ENCODE measurements at regions not wholly inside any gene's neighbourhood (a gene's known extent, or its start where the extent isn't known, plus 50 kb on each side); places are given as distances from the start of the nearest gene placed in this dataset.
A peak's percentile ranks its signal among the peaks of the same experiment; 100 is the strongest.

DNA sequence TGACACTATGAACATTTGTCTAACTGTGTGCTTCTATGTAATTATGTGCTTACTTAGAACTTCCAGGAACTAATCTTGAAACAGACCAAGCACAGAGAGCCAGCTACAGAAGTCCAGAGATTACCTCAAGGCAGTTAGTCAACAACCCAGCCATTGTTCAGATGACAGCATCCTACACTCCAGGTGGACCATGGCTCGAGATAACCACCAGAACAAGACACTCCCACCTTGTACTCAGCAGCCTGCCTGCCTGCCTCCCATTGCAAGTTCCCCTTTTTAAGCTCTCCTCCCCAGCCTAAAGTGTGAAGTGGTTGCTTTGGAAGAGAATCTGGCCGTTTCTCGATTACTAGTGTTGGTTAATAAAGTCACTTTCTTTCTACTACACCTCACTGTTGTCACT, 1080.6 kb upstream of the LRRN3 start:
- DNase-seq (ENCODE audit: low read depth) = no peak

DNA sequence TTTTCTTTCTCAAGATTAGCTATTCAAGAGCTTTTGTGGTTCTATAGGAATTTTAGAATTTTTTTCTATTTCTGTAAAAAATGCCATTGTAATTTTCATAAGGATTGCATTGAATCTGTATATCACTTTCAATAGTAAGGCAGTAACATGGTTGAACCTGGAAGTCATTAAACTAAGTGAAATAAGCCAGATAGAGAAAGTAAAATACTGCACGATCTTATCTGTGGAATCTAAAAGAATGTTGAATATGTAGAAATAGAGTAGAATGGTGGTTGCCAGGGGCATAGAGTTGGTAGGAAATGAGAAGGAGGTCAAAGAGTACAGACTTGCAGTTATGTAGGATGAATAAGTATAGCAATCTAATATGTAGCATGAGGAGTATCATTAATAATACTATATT, 1073.5 kb upstream of the LRRN3 start:
- DNase-seq (ENCODE audit: low read depth) = no peak

DNA sequence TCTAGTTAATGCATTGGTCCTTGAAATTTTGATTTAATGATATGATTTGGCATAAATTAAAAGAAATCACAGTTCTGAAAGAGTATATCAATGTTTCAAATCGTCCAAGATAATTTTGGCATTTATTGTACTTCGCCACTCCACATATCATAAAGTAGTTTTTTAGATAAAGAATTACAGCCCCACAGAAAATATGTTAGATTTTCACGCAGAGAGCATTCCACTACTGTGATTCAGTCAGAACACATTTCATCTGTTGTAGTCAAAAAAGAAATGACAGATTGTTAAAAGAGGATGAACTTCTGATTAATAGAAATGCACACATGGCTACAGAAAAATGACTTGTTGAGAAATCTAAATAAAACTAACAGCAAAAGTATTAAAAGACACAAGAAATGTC, 1063.5 kb upstream of the LRRN3 start:
- no peak for DNase-seq (ENCODE audit: low read depth)

DNA sequence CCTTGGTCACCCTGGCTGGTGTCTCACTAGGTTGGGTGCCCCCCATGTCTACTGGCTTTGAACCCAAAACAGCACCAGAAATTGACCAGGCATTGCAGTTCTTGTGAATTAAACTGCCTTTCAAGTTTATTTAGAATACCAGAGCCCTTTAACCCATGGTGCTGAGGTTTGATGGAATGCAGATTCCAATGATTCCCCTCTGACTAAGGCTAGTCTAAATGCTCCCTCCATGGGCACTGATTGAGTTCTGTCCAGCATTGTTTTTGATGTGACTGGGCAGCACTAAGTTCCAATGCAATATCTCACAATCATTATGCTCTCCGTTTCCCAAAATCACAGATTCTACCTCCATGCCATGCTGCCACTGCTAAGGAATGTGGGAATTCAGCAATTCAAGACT, 1047.4 kb upstream of the LRRN3 start:
- no peak for DNase-seq (ENCODE audit: low read depth)

DNA sequence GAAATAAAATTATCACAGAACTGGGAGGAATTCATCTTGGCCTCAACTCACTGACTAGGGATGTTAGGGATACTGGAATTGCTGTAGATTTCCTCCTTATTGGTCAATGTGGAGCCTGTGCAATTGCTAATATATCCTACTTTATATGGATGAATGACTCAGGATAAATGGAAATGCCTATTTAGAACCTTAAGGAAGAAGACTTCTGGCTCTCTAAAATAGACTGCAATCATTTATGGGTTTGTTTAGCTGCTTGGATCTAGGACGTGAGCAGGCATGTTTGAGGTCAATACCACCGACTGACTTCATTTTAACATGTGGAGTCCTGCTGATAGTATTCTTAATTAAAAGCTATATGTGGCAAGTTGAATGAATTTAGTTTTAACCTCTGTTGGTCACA, 1040.1 kb upstream of the LRRN3 start:
- no peak for DNase-seq (ENCODE audit: low read depth)

DNA sequence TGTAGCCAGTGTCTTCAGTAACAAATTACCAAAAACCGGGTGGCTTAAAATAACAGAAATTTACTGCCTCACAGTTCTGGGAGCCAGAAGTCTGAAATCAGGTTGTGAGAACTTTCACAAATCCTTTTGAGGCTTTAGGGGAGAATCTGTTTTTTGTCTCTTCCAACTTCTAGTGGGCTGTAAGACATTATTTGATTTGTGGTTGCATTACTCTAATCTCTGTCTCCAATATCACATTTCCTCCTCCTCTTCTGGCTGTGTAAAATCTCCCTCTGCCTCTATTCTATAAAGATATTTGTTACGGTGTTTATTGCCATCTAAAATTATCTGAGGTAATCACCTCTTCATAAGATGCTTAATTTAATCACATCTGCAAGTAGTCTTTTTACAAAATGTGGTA, 1039.6 kb upstream of the LRRN3 start:
- no peak for DNase-seq (ENCODE audit: low read depth)

DNA sequence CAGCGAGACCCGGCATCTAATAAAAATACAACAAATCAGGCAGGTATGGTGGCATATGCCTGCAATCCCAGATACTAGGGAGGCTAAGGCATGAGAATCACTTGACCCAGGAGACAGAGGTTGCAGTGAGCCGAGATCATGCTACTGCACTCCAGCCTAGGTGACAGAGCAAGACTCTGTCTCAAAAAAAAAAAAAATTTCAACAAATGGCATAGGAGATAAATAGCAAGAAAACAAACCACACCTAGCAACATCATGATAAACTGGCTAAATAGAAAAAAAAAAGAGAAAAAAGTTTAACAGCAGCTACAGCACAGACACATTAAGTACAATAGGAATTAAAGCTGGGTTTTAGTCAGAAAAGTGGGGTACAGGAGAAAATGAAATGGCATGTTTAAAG, 1034.6 kb upstream of the LRRN3 start:
- DNase-seq (ENCODE audit: low read depth) = no peak

DNA sequence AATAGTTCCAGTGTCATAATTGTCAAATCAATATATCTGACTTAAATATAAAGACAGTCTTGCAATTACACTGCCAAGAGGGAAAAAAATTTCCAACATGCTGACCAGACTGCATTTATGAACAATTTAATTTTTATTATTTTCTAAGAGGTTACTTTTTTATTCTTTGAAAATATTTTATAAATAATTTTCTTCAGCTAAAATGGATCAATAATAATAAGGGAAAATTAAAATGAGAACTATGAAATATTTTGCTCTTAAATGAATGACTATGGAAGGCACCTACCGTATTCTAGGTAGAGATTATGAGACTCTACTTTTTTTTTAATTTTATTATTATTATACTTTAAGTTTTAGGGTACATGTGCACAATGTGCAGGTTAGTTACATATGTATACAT, 1032.5 kb upstream of the LRRN3 start:
- no peak for DNase-seq (ENCODE audit: low read depth)

DNA sequence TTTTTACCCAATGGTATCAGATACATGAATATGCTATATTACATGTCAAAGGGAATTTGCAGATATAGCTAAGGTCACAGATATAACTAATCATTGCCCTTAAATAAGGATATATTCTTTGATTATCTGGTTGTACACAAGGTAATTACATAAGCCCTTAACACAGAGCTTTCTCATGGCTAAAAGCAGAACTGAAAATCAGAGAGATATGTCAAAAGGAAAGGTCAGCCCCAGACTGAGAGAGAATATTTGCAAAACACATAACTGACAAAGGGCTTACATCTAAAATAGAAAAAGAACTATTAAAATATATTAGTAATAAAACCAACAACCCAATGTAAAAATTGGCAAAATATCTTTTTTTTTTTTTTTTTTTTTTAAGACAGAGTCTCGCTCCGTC, 1029.5 kb upstream of the LRRN3 start:
- DNase-seq (ENCODE audit: low read depth) = no peak

DNA sequence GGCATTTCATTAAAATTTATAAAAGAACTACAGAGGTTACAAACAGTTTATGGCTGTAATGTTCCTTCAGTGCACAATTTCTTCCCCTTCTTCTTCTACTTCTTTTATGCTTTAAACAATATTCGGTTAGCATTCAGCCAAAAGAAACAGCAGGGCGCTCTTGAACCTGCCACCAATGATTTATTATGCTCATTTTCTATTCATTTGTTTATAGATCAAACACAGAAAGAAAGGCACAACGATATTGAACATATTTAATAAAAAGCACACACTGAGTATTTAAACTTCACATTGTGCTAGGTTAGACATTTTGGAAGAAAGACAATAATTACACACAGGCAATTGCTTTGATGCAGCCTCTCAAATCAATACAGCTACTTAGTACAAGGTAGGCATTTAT, 1025.8 kb upstream of the LRRN3 start:
- DNase-seq (ENCODE audit: low read depth) = no peak

DNA sequence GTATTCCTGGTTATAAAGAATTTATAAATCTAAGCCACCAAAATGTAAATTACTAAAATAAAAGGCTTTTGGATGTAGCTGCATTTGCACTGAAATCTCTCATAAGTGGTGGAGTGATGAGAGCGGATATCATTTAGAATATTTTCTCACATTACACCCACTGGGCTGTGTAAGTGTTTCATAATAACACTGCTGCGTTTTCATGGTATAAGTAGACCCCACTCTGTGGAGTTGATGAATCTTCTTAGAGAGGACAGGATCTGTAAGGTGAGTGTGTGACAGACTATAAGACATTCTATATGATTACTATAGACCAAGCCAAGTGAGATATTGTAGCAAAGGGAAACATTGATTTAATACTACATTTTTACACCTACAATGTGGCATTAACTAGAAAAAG, 1024.1 kb upstream of the LRRN3 start:
- no peak for DNase-seq (ENCODE audit: low read depth)

DNA sequence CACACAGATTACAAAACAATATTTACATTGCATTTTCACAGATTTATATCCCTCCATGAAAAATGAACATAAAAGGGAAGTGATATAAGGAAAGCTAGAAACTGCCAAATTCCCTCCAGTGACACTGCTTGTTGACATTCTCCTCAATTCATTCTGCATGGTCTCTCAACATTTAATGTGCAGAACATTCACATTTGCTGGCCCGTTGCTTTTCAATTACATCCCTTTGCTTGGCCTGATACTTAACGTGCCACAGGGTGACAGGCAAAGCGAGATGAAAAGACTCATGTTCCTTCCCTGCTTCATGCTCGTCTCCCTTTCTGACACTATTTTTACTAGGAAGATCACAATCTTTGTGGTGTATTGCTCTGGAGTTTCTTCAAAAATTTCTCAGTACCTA, 1019.7 kb upstream of the LRRN3 start:
- no peak for DNase-seq (ENCODE audit: low read depth)

DNA sequence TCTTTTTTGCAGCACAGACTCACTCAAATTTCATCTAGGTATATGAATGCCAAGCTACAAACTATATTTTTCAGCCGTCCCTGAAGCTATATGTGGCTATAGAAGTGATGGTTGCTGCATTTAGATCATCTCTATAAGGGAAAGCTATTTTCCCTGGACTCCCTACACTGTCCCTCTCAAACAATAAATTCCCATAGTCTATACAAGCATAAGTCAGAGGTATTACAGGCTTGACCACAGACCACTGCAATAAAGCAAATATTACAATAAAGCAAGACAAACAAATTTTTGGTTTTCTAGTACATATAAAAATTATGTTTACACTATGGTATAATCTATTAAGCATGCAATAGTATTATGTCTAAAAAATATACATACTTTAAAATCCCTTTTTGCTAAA, 1015.5 kb upstream of the LRRN3 start:
- DNase-seq (ENCODE audit: low read depth) = no peak

DNA sequence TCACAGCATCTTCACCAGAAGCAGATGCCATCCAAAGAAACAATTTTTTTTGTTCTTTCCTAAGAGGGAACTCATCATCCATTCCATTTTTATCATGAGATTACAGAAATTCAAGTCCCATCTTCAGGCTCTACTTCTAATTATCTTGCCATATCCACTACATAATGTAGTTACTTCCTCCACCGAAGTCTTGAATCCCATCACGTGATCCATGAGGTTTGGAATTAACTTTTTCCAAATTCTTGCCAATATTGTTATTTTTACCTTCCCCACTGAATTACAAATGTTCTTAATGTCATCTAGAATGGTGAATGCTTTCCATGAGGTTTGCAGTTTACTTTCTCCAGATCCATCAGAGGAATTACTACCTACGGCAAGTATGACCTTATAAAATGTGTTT, 1014.7 kb upstream of the LRRN3 start:
- no peak for DNase-seq (ENCODE audit: low read depth)

DNA sequence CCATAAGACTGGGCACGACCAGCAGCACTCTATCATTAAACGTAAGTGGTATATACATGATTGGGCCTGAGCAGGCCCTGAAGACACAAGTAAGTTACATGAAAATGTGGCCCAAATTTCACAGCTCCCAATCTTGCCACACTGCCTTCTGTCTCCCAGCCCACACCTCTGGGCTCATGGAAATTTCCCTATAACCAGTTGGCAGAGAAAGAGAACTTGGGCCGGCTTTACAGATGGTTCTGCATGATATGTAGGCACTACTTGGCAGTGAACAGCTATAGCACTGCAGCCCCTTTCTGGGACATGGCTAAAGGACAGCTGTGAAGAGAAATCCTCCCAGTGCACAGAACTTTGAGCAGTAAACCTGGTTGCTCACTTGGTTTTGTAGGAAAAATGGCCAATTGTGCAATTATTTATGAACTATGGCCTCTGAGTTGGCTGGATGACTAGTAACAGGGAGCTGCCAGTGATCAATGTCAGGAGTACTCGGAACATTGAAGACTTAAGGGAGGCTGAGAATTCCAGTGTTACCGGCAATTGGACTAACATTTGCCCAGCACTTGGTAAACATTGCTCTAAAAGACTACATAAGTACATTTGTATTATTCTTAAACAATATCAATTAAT, 1006.6 kb upstream of the LRRN3 start:
- DNase-seq (ENCODE audit: low read depth) = no peak

DNA sequence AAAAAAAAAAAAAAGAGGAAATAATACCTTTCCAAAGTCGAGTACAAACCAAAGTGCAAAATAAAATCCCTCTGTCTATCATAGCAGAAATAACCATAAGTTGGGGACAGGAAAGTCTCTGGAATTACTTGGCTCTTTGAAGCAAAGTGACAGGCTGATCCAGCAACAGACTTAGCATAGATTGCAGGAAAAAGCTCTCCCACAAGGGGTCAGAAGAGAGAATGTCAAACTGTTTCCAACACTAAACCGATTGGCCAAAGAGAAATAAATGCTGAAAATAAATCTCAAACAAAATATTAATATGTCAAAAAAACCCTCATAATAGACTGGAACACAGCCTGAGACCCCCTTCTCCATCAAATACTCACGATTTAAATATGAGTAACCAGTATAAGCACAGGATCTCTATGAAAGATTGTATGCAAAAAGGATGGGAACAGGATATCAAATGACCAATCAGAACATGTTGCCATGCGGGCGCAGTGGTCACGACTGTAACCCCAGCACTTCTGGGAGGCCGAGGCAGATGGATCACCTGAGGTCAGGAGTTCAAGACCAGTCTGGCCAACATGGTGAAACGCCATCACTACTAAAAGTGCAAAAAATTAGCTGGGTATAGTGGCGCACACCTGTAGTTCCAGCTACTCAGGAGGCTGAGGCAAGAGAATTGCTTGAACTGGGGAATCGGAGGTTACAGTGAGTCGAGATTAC, 1000.7 kb upstream of the LRRN3 start:
- DNase-seq (ENCODE audit: low read depth) = peak; percentile 4

DNA sequence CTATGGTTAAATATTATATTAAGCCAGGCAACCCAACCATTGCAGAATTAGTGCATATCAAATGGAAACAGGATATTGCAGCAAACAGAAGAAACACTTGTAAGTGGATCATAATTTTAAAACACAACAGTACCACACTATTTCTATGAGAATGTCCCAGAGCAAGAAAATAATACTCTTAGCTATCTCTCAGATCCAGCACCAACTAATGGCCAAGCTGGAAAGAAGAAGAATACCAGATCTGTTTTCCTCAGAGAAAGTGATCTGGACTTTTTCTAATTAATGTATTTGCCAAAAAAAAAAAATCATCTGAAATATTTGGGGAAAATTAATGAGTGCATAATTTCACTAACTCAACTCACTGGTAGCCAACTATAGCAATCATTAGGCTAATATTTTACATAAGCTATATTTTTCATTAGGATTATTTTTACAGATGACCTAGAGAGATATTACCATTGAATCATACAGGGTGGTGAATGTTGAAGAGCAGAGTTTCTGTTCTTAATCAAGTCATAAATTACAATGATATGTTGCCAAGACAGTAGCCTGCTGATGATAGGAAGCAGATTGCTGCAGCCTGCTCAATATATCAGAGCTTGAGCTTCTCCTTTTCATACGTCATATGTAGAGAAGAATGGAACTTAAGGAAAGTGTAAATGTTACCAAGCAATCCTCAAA, 995.4 kb upstream of the LRRN3 start:
- no peak for DNase-seq (ENCODE audit: low read depth)

DNA sequence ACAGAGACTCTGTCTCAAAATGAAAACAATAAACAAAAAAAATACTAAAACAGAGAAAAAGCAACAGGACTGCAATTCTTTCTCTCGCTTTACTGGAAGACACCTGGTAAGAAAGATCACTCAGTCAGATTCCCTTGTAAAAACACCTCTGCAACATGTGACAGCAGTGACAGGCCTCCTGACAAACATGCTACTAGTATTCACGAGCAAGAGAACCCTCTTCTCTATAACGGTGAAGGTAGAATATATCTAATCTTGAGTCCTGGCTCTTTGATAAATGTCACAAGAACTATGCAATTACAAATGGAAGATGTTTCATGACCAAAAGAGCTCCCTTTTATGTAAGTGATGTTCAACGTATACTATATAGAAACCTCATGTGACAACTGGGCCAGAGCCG, 986.7 kb upstream of the LRRN3 start:
- no peak for DNase-seq (ENCODE audit: low read depth)

DNA sequence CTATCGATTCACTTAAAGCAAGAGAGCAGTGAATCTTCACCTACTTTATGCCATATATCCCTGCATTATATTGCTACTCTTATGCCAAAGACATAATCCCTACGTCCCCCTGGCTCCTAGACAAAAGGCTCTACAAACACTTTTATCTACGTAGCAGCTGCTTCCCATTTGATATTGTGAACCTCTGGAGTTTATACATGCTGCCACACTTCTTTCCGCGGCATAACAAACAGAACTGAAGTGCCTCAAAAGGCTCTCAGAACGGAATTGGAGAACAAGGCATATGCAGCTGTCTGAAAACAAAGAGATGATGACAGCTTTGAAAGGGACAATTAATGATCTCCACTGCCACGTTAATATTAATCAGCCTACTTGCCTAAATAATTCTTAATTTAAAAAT, 985.6 kb upstream of the LRRN3 start:
- DNase-seq (ENCODE audit: low read depth) = no peak

DNA sequence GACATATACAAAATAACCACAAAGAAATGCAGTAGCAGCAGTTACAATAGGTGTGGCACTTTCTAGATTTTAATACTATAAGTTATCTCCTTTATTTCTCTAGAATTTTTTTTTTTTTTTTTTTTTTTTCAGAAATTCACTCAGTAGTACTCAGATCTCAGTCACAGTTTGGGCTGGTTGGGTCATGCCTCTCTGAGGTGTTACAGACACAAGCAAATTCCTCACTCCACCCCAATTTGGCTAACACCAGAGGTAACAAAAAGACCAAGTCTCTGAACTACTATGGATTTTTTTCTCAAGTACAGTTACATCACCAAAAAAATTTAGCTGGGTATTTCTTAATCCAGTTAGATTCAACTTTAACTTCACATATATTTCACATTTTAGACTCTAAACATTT, 985.1 kb upstream of the LRRN3 start:
- DNase-seq (ENCODE audit: low read depth) = no peak

DNA sequence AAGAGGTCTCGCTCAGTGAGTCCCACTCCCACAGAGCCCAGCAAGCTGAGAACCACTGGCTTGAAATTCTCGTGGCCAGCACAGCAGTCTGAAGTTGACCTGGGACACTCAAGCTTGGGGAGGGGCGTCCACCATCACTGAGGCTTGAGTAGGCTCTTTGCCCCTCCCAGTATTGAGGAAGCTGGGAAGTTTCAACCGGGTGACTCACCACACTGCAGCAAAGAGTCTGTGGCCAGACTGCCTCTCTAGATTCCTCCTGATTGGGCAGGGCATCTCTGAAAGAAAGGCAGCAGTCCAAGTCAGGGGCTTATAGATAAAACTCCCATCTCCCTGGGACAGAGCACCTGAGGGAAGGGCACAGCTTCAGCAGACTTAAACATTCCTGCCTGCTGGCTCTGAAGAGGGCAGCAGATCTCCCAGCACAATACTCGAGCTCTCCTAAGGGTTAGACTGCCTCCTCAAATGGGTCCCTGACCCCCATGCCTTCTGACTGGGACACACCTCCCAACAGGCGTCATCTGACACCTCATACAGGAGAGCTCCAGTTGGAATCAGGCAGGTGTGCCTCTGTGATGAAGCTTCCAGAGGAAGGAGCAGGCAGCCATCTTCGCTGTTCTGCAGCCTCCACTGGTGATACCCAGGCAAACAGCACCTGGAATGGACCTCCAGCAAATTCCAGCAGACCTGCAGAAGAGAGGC, 970.9 kb upstream of the LRRN3 start:
- peak; percentile 1 for DNase-seq (ENCODE audit: low read depth)

DNA sequence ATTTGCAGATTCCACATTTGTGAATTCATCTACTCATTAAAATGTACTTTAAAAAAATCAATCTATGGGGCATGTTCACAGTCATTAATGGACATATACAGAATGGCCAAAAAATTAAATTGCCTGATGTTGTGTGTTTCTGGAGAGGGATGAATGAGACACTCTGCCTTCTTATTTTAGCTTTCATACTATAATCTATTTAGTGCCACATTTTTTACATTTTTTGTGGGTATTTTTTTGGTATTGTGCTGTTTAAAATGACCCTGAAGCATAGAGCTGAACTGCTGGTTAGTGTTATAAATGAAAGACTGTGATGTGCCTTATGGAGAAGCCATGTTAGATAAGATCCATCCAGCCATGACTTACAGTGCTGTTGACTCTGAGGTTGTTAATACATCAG, 961.8 kb upstream of the LRRN3 start:
- no peak for DNase-seq (ENCODE audit: low read depth)

DNA sequence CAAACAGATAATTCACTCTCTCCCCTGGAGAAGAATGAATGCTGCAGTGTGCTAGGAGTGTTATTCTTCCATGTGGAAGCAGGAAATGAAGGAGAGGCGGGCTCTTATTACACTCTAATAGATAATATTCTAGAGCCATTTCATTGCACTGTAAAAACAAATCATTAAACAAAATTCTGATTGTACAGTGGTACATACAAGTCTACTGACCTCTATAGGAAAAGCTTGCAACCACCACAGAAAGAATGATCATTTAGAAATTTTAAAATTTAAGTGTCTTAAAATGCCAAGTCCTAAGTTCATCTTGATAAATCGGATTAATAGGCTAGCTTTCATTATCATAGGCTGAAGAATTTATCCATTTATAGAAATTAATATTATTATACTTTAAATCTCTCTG, 960.3 kb upstream of the LRRN3 start:
- no peak for DNase-seq (ENCODE audit: low read depth)

Measured in M059J (cell line).